Mucosa of descending colon (tissue), 3 donors: ENCODE measurements at regions not wholly inside any gene's neighbourhood (a gene's known extent, or its start where the extent isn't known, plus 50 kb on each side); places are given as distances from the start of the nearest gene placed in this dataset.

ENCODE experiments used
- ATAC-seq: fragments of 200-7000 bp; cut with Tn5 transposase; one replicate; pipeline ENCODE4 v1.9.1; 2020; ENCODE audit warnings: mild to moderate bottlenecking, moderate library complexity
- DNase-seq, 3 donors: peaks; one replicate each; pipeline ENCODE4 v3.0.0-alpha.2; 2020
- H3K36me3 ChIP-seq: fragments of 200-600 bp; one replicate; pipeline ENCODE4 v1.8.0; 2021; ENCODE audit warnings: low read depth, mild to moderate bottlenecking
- H3K4me1 ChIP-seq: fragments of 200-600 bp; one replicate; pipeline ENCODE4 v1.8.0; 2021; ENCODE audit warnings: low read depth, mild to moderate bottlenecking
- H3K4me3 ChIP-seq: fragments of 200-600 bp; one replicate; pipeline ENCODE4 v1.8.0; 2021; ENCODE audit warnings: mild to moderate bottlenecking
- H3K9me3 ChIP-seq: fragments of 200-600 bp; one replicate; pipeline ENCODE4 v1.8.0; 2021; ENCODE audit warnings: mild to moderate bottlenecking
- intact Hi-C, 2 donors: fragments of 100-400 bp; cut with DNase I in 1 of 2; cut with micrococcal nuclease in 1 of 2; formaldehyde crosslinking; loops; one replicate each; pipeline versions ENCODE4 v1.11.0 to v1.11.1; 2022; cut with DNase I, micrococcal nuclease
- TF ChIP-seq, protein P1 (sequence below): fragments of 200-600 bp; IDR thresholded peaks from one replicate; pipeline ENCODE4 v1.8.0; 2022; ENCODE audit warnings: antibody characterized with exemption, mild to moderate bottlenecking
- donor health status: DM: no; HTN: no; CAD: no; lungs with moderate emphysema.
- donor health status: DM: no; HTN: no; CAD: no.
- donor health status: DM: no; HTN: yes; CAD: no.

DNA sequence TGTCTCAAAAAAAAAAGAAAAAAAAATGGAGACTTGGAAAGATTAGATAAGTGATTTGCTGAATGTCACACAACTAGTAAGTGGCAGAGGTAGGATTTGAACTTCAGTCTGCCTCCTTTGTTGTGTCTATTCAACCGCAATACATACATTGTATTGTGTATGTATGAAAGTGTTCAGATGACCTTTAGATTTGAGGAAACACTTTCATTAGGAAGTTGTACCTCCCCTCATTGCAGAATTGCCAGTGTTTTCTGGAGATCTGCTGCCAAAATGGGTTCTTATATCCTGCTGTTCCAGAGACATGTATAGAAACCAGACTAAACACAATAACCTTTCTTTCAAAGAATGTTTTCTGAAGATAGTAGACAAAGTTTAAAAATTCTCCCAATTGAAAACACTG is 247.4 kb upstream of the TBL1XR1 start:
- Histone ChIP-seq H3K36me3 (no peaks in the 10 kb centered on the region), H3K9me3 (no peaks in the 10 kb centered on the region), H3K4me3 (no peak overlapping the region), H3K4me1 (peaks cover 17% of the 10 kb centered on the region)
- DNase-seq (no peak), ATAC-seq (no peak)
- intact Hi-C loops = no loop called here
- TF ChIP-seq, protein P1, sequence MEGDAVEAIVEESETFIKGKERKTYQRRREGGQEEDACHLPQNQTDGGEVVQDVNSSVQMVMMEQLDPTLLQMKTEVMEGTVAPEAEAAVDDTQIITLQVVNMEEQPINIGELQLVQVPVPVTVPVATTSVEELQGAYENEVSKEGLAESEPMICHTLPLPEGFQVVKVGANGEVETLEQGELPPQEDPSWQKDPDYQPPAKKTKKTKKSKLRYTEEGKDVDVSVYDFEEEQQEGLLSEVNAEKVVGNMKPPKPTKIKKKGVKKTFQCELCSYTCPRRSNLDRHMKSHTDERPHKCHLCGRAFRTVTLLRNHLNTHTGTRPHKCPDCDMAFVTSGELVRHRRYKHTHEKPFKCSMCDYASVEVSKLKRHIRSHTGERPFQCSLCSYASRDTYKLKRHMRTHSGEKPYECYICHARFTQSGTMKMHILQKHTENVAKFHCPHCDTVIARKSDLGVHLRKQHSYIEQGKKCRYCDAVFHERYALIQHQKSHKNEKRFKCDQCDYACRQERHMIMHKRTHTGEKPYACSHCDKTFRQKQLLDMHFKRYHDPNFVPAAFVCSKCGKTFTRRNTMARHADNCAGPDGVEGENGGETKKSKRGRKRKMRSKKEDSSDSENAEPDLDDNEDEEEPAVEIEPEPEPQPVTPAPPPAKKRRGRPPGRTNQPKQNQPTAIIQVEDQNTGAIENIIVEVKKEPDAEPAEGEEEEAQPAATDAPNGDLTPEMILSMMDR = no peak

DNA sequence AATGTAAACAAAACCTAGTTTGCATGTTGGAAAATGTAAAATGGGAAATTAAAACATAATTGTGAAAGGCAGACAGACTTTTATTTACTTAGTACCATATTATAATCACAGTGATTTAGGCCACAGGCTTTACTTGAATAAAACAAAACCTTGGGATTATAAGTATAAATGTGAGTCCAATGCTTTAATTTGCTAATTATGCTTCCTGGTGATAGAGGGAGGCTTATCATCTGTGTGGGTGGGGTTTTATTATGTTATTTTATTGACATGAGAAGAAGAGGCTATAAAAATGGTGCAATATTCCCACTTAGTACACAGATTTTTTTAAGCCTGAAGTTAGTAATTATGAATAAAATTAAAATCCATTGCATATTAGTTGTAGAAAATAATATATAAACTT is 248.3 kb upstream of the TBL1XR1 start:
- intact Hi-C loops = no loop called here
- H3K4me3 ChIP-seq = no peak overlapping the region
- peaks cover 17% of the 10 kb centered on the region for H3K4me1 ChIP-seq
- TF ChIP-seq, protein P1 = no peak
- peak; percentile 67 for ATAC-seq
- no peaks in the 10 kb centered on the region for H3K36me3 ChIP-seq
- H3K9me3 ChIP-seq = no peaks in the 10 kb centered on the region
- DNase-seq = no peak

DNA sequence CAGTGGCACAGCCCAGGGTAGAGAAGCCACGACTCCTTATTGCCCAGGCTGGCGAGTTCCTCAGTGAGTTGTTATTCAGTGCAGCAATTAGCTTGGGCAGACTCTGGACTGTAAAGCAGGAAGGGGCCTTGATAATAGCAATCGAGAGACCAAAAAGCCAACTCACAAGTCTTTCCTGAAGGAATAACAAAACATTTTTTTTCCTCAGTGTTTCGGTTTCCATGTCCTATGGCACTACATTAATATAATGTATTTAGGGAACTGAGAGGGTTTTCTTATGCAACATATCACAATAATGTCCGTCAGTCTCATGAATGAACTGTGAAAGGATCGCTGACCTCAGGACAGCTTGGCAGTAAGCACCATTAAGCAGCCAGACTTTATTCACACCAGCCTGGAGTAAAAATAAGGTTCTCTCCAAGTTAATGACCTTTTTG is 248.9 kb upstream of the TBL1XR1 start:
- intact Hi-C loops = no loop called here
- H3K9me3 ChIP-seq = no peaks in the 10 kb centered on the region
- peak in 1 of 3 donors; percentile 42 for DNase-seq
- peaks cover 17% of the 10 kb centered on the region for H3K4me1 ChIP-seq
- H3K4me3 ChIP-seq = no peak overlapping the region
- ATAC-seq = peak; percentile 56
- H3K36me3 ChIP-seq = no peaks in the 10 kb centered on the region
- TF ChIP-seq, protein P1 = no peak

DNA sequence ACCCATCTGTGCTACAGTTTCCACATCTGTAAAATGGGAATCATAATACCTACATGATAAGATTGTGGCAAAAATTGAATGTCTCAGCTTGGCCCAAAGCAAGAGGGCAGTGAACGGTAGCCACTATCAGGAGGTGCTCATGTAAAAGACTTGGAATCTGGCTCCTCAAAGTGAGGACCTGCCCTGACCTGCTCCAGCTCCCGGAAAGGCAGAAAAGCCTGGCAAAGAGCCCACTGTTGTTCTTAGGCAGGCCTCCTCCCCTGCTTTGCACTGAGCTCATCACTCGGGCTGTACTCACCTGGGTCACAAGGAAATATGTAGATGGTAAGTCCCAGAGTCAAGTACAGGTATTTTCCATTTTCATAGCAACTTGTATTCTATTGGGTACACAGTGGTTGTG is 250.7 kb upstream of the TBL1XR1 start:
- TF ChIP-seq, protein P1 = no peak
- peak; percentile 91 for ATAC-seq
- no peak overlapping the region for H3K4me3 ChIP-seq
- intact Hi-C loops = no loop called here
- H3K9me3 ChIP-seq = no peaks in the 10 kb centered on the region
- no peaks in the 10 kb centered on the region for H3K36me3 ChIP-seq
- peak; percentile 81 to 96 (median 90) for DNase-seq
- peaks cover 17% of the 10 kb centered on the region for H3K4me1 ChIP-seq

DNA sequence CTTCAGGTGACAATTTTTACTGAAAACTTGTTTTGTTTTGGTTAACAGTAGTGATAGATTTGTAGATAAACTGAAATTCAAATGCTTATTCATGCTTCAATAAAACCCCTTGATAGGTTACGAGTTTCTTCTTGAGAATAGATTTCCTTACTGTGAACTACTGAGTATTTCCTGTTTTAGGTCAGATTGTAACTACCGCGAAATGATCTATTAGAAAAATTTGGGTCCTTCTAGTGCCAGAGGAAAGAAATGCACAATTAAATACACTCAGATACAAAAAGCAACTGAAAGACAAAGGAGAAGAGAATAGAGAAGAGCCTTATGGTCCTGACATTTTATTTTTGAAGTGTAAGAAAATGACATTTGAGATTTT is 251.7 kb upstream of the TBL1XR1 start:
- no peak overlapping the region for H3K4me3 ChIP-seq
- TF ChIP-seq, protein P1 = no peak
- intact Hi-C loops = no loop called here
- H3K9me3 ChIP-seq = no peaks in the 10 kb centered on the region
- ATAC-seq = no peak
- H3K36me3 ChIP-seq = no peaks in the 10 kb centered on the region
- DNase-seq = no peak
- peaks cover 17% of the 10 kb centered on the region for H3K4me1 ChIP-seq

DNA sequence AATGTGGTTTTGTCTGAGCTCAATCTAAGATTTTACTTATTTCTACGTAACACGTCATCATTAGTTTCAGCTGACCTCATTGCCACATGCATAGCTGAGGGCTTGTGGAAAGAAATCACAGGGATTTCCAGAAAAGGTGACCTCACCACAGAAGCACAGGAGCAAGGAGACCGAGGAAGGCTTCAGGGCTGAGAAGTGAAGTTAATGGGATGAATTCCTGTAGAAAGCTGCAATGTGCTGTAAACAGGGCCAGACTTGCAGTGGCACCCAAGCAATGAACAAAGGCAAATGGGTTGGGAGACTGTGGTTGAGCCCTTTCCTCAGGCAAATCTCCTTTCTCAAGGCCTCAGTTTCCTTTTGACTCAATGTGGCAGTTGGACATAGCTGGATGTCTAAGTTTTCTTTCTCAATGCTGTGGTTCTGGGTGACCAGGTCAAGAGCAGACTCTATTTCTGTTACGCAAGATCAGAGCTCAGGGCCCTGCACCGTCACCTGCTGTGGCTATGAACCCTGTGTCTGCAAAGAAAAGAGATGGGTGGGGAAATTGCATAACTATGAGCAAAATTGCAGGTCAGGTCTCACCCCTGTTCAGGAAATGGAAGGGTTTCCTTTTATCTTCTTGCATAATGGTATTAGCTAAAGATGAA is 252.2 kb upstream of the TBL1XR1 start:
- TF ChIP-seq, protein P1 = no peak
- intact Hi-C loops = loop anchor here in 1 of 2 donors (10.0 kb wide), 1 partner anchor 145 kb away; no protein-coding TSS in a partner anchor
- no peak for DNase-seq
- peak; percentile 27 for ATAC-seq
- Histone ChIP-seq H3K4me3 (no peak overlapping the region), H3K4me1 (peaks cover 17% of the 10 kb centered on the region), H3K36me3 (no peaks in the 10 kb centered on the region), H3K9me3 (no peaks in the 10 kb centered on the region)
